Fibroblast of pulmonary artery (primary cell): ENCODE measurements at regions not wholly inside any gene's neighbourhood (a gene's known extent, or its start where the extent isn't known, plus 50 kb on each side); places are given as distances from the start of the nearest gene placed in this dataset.

Source experiments
- DNase-seq: peaks from one replicate; pipeline ENCODE4 v3.0.0-alpha.2; 2010; ENCODE audit warnings: low read depth
- H3K4me3 ChIP-seq: replicated peaks from 2 replicates; pipeline ENCODE4 v1.5.1; 2011; ENCODE audit warnings: low read depth, mild to moderate bottlenecking, control low read depth, low read length, moderate library complexity
- TF ChIP-seq, protein P1 (sequence below): IDR thresholded peaks from 2 replicates; pipeline ENCODE4 v1.5.1; 2011; ENCODE audit warnings: mild to moderate bottlenecking, control low read depth, low read length, inconsistent platforms; ENCODE audit errors: missing control alignments

DNA sequence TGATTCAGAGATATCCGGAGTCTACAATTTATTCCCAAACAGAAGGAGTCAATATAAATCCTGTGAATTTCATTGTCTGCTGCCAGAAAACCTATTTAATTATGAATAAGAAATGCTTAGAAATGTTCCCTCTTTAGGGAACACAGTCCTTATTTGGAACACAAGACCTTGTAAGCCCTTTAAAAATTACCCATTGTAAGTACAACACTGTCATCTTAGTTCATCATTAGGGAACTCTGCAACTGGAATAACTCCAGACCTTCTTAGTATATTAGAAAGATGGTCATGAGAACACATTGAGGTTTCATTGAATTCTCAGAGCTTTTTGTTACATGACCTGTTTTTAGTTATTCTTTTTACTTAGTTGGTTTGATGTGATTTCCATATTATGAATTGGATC is 548.5 kb upstream of the KLF12 start:
- no peak overlapping the region for H3K4me3 ChIP-seq
- DNase-seq: no peak
- TF ChIP-seq, protein P1, sequence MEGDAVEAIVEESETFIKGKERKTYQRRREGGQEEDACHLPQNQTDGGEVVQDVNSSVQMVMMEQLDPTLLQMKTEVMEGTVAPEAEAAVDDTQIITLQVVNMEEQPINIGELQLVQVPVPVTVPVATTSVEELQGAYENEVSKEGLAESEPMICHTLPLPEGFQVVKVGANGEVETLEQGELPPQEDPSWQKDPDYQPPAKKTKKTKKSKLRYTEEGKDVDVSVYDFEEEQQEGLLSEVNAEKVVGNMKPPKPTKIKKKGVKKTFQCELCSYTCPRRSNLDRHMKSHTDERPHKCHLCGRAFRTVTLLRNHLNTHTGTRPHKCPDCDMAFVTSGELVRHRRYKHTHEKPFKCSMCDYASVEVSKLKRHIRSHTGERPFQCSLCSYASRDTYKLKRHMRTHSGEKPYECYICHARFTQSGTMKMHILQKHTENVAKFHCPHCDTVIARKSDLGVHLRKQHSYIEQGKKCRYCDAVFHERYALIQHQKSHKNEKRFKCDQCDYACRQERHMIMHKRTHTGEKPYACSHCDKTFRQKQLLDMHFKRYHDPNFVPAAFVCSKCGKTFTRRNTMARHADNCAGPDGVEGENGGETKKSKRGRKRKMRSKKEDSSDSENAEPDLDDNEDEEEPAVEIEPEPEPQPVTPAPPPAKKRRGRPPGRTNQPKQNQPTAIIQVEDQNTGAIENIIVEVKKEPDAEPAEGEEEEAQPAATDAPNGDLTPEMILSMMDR: no peak

DNA sequence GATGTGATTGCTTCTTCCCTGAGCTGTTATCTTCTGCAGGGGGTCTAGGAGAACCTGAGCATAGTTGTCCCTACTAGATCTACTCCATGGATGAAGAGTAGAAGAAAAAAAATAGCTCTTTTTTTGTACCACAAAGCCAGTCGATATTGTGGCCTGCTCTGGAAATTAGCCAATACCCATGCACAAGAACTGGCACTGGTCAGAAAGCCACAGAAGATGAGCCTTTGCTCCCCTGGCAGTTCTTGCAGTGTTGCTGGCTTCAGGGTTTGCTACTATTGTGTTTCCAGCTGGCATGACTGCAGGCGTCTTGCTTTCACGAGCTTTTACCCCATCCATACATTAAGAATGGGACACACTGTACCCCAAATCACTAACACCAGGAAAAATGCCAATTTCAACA is 547.7 kb upstream of the KLF12 start:
- no peak overlapping the region for H3K4me3 ChIP-seq
- TF ChIP-seq, protein P1: no peak

DNA sequence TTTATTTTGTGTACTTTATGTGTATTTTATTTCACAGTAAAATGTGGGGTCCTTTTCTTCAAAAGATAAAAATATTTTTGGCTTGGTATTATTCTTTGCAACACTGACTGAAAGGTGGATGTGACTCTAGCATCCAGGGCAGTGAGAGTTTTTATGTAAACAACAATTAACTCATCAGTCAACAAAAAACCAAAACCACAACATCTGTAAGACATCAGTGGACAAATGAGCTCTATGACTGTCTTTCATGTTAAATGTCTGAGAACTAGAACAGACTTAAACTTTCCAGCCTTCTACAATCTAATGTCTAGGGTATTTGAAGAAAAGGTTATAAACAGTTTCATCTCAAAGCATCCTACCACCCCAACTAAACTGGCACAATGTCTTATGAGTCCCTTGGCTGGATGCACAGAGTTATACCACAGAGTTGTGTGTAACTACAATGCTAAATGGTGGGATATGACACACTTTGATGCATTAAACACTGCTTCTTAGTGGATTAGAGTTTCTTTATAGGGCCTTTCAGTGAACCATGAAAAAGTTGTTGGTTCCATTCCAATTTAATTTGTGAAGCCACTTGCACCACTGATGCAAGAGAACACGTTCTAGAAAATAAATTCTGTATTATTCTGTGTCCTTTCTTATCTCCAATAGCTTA is 544.2 kb upstream of the KLF12 start:
- TF ChIP-seq, protein P1: no peak
- no peak for DNase-seq
- H3K4me3 ChIP-seq: no peak overlapping the region

More for the DNA sequence above, 547.7 kb upstream of the KLF12 start:
- DNase-seq: no peak

DNA sequence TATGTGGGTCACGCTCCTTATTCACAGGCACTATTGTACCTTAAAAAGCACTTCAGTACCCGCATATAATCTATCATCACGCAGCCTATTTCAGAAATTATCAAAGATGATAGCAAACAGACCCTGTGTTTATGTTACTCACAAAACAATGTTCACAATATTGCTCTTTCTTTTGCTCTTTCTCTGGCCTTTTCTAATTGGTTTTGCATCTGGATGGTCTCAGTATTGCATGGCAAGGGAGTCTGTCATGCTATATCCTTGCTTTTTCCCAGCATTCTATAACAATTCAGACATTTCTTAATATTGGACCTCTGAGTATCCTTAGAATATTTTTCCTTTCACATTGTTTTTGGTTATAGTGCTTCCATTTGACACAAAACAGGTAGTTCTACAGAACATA is 541.8 kb upstream of the KLF12 start:
- TF ChIP-seq, protein P1: no peak
- no peak for DNase-seq
- H3K4me3 ChIP-seq: no peak overlapping the region

DNA sequence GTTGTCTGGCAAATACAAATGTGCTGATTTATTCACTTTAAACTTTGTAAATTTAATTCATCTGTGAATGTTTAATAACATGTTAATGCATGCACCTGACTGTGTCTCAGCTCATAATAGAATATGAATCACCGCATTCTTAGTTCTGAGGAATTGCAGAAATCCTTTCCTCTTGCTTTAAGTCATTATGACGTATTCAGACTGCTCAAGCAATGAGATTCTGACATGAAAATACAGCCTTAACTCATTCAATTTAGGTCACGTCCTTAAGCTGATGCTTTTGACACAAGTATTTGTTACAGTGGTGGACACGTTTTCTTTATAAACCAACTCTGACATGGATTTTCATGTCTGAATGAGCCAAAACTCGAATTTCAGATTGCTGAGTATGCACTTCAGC is 541.0 kb upstream of the KLF12 start:
- peak; percentile 10 for DNase-seq
- TF ChIP-seq, protein P1: no peak
- no peak overlapping the region for H3K4me3 ChIP-seq

DNA sequence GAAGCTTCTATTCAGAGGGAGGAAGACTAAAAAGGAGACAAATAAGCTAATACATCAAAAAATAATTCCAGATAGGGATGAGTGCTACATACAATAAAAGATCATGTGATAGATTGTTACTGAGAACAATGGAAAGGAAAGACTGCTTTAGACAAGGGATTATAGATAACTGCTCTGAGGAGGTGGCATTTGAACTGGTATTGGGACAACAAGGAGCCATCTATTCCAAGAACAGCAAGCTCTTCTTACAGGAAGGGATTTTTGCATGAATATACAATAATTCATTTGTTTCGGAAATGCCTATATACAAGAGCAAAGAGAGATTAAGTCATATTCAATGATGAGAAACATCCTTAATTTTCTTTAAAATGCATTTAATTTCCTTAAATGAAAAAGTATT is 540.5 kb upstream of the KLF12 start:
- TF ChIP-seq, protein P1: no peak
- H3K4me3 ChIP-seq: no peak overlapping the region
- DNase-seq: no peak

DNA sequence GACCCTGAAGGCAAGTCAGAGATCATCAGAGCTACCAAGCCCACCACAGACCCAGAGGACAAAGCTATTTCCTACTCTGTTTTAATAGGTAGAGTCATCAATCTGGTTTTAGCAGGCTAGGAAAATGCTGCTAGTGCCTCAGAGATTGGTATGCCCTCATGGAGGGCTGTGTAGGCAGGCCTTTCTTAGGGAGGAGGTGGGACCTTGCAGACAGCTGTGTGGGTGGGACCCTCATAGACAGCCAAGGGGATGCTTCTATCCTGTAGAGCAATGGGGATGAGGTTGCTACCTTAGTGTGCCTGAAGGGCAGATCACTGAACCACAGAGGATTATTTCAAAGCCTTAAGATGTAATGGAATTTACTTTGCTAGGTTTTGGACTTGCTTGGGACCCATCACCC is 534.9 kb upstream of the KLF12 start:
- H3K4me3 ChIP-seq: no peak overlapping the region
- TF ChIP-seq, protein P1: no peak

More for the DNA sequence above, 534.9 kb upstream of the KLF12 start:
- no peak for DNase-seq
